Activated T-cell treated with anti-CD3 and anti-CD28 coated beads, Interleukin-2, amount 50 U/mL, for 24 hours (primary cell): ENCODE measurements at regions not wholly inside any gene's neighbourhood (a gene's known extent, or its start where the extent isn't known, plus 50 kb on each side); places are given as distances from the start of the nearest gene placed in this dataset.

Source experiments
- DNase-seq: peaks from one replicate; pipeline ENCODE4 v3.0.0-alpha.2; 2020
- H3K27ac Mint-ChIP-seq: 2 replicates; pipeline ENCODE4 v1.8.0; 2020; ENCODE audit warnings: mild to moderate bottlenecking, mixed read lengths
- H3K27me3 Mint-ChIP-seq: 2 replicates; pipeline ENCODE4 v1.8.0; 2020; ENCODE audit warnings: mixed read lengths
- H3K36me3 Mint-ChIP-seq: 2 replicates; pipeline ENCODE4 v1.8.0; 2020; ENCODE audit warnings: low read depth, mixed read lengths
- H3K4me1 Mint-ChIP-seq: 2 replicates; pipeline ENCODE4 v1.8.0; 2020; ENCODE audit warnings: low read depth, mixed read lengths
- H3K4me3 Mint-ChIP-seq: 2 replicates; pipeline ENCODE4 v1.8.0; 2020; ENCODE audit warnings: mild to moderate bottlenecking, moderate library complexity, mixed read lengths
- H3K9me3 Mint-ChIP-seq: 2 replicates; pipeline ENCODE4 v1.8.0; 2020; ENCODE audit warnings: mixed read lengths

GRCh38 chr7:156282816-156283215, 357.8 kb upstream of the RNF32 start:
- DNase-seq, result no peak
- peaks cover 12% of the 10 kb centered on the region for H3K27me3 Mint-ChIP-seq
- H3K4me1 Mint-ChIP-seq, result no peaks in the 10 kb centered on the region
- no peaks in the 10 kb centered on the region for H3K36me3 Mint-ChIP-seq
- H3K9me3 Mint-ChIP-seq, result peaks cover 15% of the 10 kb centered on the region
- H3K4me3 Mint-ChIP-seq, result no peak overlapping the region
- no peak overlapping the region for H3K27ac Mint-ChIP-seq

GRCh38 chr7:156279635-156280034, 360.9 kb upstream of the RNF32 start:
- no peak for DNase-seq
- H3K27ac Mint-ChIP-seq, result no peak overlapping the region
- H3K4me1 Mint-ChIP-seq, result no peaks in the 10 kb centered on the region
- no peak overlapping the region for H3K4me3 Mint-ChIP-seq
- no peaks in the 10 kb centered on the region for H3K36me3 Mint-ChIP-seq
- peaks cover 13% of the 10 kb centered on the region for H3K9me3 Mint-ChIP-seq
- H3K27me3 Mint-ChIP-seq, result peaks cover 3% of the 10 kb centered on the region

- no peak overlapping the region for H3K27ac Mint-ChIP-seq
- no peaks in the 10 kb centered on the region for H3K36me3 Mint-ChIP-seq
- no peak overlapping the region for H3K4me3 Mint-ChIP-seq
- DNase-seq, result no peak
- H3K4me1 Mint-ChIP-seq, result no peaks in the 10 kb centered on the region
- peaks cover 3% of the 10 kb centered on the region for H3K27me3 Mint-ChIP-seq
- H3K9me3 Mint-ChIP-seq, result no peaks in the 10 kb centered on the region
Measured at GRCh38 chr7:156275292-156275691, 365.3 kb upstream of the RNF32 start.

GRCh38 chr7:156274557-156274956, 366.0 kb upstream of the RNF32 start:
- no peak for DNase-seq
- Mint-ChIP-seq H3K27me3 (peaks cover 3% of the 10 kb centered on the region), H3K27ac (no peak overlapping the region), H3K36me3 (no peaks in the 10 kb centered on the region), H3K4me1 (no peaks in the 10 kb centered on the region), H3K4me3 (no peak overlapping the region), H3K9me3 (no peaks in the 10 kb centered on the region)

GRCh38 chr7:156261581-156261980, 379.0 kb upstream of the RNF32 start:
- Mint-ChIP-seq H3K4me3 (no peak overlapping the region), H3K27me3 (peaks cover 24% of the 10 kb centered on the region), H3K36me3 (no peaks in the 10 kb centered on the region), H3K9me3 (peaks cover 4% of the 10 kb centered on the region), H3K4me1 (no peaks in the 10 kb centered on the region), H3K27ac (no peak overlapping the region)
- DNase-seq, result no peak

- H3K27ac Mint-ChIP-seq, result no peak overlapping the region
Measured at GRCh38 chr7:156257904-156258303, 382.7 kb upstream of the RNF32 start.

GRCh38 chr7:156255635-156256034, 384.9 kb upstream of the RNF32 start:
- Mint-ChIP-seq H3K9me3 (peaks cover 4% of the 10 kb centered on the region), H3K36me3 (no peaks in the 10 kb centered on the region), H3K4me3 (no peak overlapping the region), H3K27ac (no peak overlapping the region), H3K27me3 (peaks cover 30% of the 10 kb centered on the region), H3K4me1 (no peaks in the 10 kb centered on the region)
- DNase-seq, result no peak

More at GRCh38 chr7:156257904-156258303, 382.7 kb upstream of the RNF32 start:
- Mint-ChIP-seq H3K36me3 (no peaks in the 10 kb centered on the region), H3K4me3 (no peak overlapping the region), H3K4me1 (no peaks in the 10 kb centered on the region), H3K9me3 (peaks cover 4% of the 10 kb centered on the region), H3K27me3 (peaks cover 19% of the 10 kb centered on the region)
- DNase-seq, result no peak

- H3K9me3 Mint-ChIP-seq, result no peaks in the 10 kb centered on the region
- no peaks in the 10 kb centered on the region for H3K4me1 Mint-ChIP-seq
- no peak overlapping the region for H3K4me3 Mint-ChIP-seq
- no peak for DNase-seq
- H3K27ac Mint-ChIP-seq, result no peak overlapping the region
- H3K36me3 Mint-ChIP-seq, result no peaks in the 10 kb centered on the region
- H3K27me3 Mint-ChIP-seq, result peaks cover 34% of the 10 kb centered on the region
Measured at GRCh38 chr7:156251861-156252260, 388.7 kb upstream of the RNF32 start.

- no peaks in the 10 kb centered on the region for H3K9me3 Mint-ChIP-seq
- no peak for DNase-seq
- H3K27me3 Mint-ChIP-seq, result peaks cover 11% of the 10 kb centered on the region
- no peak overlapping the region for H3K27ac Mint-ChIP-seq
- H3K4me3 Mint-ChIP-seq, result no peak overlapping the region
- no peaks in the 10 kb centered on the region for H3K36me3 Mint-ChIP-seq
- no peaks in the 10 kb centered on the region for H3K4me1 Mint-ChIP-seq
Measured at GRCh38 chr7:156240532-156240931, 400.0 kb upstream of the RNF32 start.

- H3K27ac Mint-ChIP-seq, result no peak overlapping the region
- no peaks in the 10 kb centered on the region for H3K9me3 Mint-ChIP-seq
- no peaks in the 10 kb centered on the region for H3K4me1 Mint-ChIP-seq
- no peaks in the 10 kb centered on the region for H3K36me3 Mint-ChIP-seq
- no peak for DNase-seq
- H3K27me3 Mint-ChIP-seq, result no peaks in the 10 kb centered on the region
- no peak overlapping the region for H3K4me3 Mint-ChIP-seq
Measured at GRCh38 chr7:156238366-156239133, 402.0 kb upstream of the RNF32 start.

- Mint-ChIP-seq H3K4me3 (no peak overlapping the region), H3K27ac (no peak overlapping the region), H3K27me3 (no peaks in the 10 kb centered on the region), H3K9me3 (no peaks in the 10 kb centered on the region), H3K36me3 (no peaks in the 10 kb centered on the region), H3K4me1 (no peaks in the 10 kb centered on the region)
- DNase-seq, result no peak
Measured at GRCh38 chr7:156237614-156238013, 403.0 kb upstream of the RNF32 start.

- no peaks in the 10 kb centered on the region for H3K4me1 Mint-ChIP-seq
Measured at GRCh38 chr7:156236936-156237599, 403.5 kb upstream of the RNF32 start.

GRCh38 chr7:156236181-156236889, 404.2 kb upstream of the RNF32 start:
- Mint-ChIP-seq H3K4me1 (no peaks in the 10 kb centered on the region), H3K27me3 (no peaks in the 10 kb centered on the region), H3K4me3 (no peak overlapping the region), H3K9me3 (no peaks in the 10 kb centered on the region), H3K36me3 (no peaks in the 10 kb centered on the region), H3K27ac (no peak overlapping the region)
- no peak for DNase-seq

More at GRCh38 chr7:156236936-156237599, 403.5 kb upstream of the RNF32 start:
- H3K27me3 Mint-ChIP-seq, result no peaks in the 10 kb centered on the region
- H3K27ac Mint-ChIP-seq, result no peak overlapping the region
- DNase-seq, result no peak
- no peaks in the 10 kb centered on the region for H3K9me3 Mint-ChIP-seq
- H3K36me3 Mint-ChIP-seq, result no peaks in the 10 kb centered on the region
- no peak overlapping the region for H3K4me3 Mint-ChIP-seq

GRCh38 chr7:156234666-156235494, 405.7 kb upstream of the RNF32 start:
- Mint-ChIP-seq H3K36me3 (no peaks in the 10 kb centered on the region), H3K27ac (no peak overlapping the region), H3K27me3 (no peaks in the 10 kb centered on the region), H3K4me3 (no peak overlapping the region), H3K4me1 (no peaks in the 10 kb centered on the region), H3K9me3 (no peaks in the 10 kb centered on the region)
- no peak for DNase-seq
